ENCODE measurements at regions not wholly inside any gene's neighbourhood (a gene's known extent, or its start where the extent isn't known, plus 50 kb on each side); places are given as distances from the start of the nearest gene placed in this dataset.

- Histone ChIP-seq H3K27ac (ENCODE audit: low read depth, low read length) (no peak overlapping the region), H3K9me3 (ENCODE audit: control insufficient read depth, insufficient read depth, low read length) (peaks cover 7% of the 10 kb centered on the region; the same call in 1 of the 2 replicates), H3K4me3 (ENCODE audit: low read depth, low read length) (no peak overlapping the region), H3K27me3 (ENCODE audit: control insufficient read depth, insufficient read depth, low read length) (no peaks in the 10 kb centered on the region)
- no peak for TF ChIP-seq CTCF (IDR thresholded peaks at IDR 0.05; ENCODE audit: low read depth, low read length)
- POLR2A ChIA-PET: no interaction called here
- no peak for DNase-seq (ENCODE audit: low read depth, low spot score)
- CTCF ChIA-PET: no interaction called here
Measured at GRCh38 chr2:153101187-153101586, 377.4 kb downstream of the RPRM start.

- TF ChIP-seq CTCF (IDR thresholded peaks at IDR 0.05; ENCODE audit: low read depth, low read length): no peak
- peaks cover 7% of the 10 kb centered on the region; the same call in 1 of the 2 replicates for H3K9me3 ChIP-seq (ENCODE audit: control insufficient read depth, insufficient read depth, low read length)
- DNase-seq (ENCODE audit: low read depth, low spot score): no peak
- ChIA-PET POLR2A (no interaction called here), CTCF (no interaction called here)
- no peak overlapping the region for H3K4me3 ChIP-seq (ENCODE audit: low read depth, low read length)
- H3K27ac ChIP-seq (ENCODE audit: low read depth, low read length): no peak overlapping the region
- no peaks in the 10 kb centered on the region for H3K27me3 ChIP-seq (ENCODE audit: control insufficient read depth, insufficient read depth, low read length)
Measured at GRCh38 chr2:153100151-153100550, 378.4 kb downstream of the RPRM start.

- no peak for DNase-seq (ENCODE audit: low read depth, low spot score)
- Histone ChIP-seq H3K27me3 (ENCODE audit: control insufficient read depth, insufficient read depth, low read length) (no peaks in the 10 kb centered on the region), H3K9me3 (ENCODE audit: control insufficient read depth, insufficient read depth, low read length) (peaks cover 7% of the 10 kb centered on the region; the same call in 1 of the 2 replicates), H3K4me3 (ENCODE audit: low read depth, low read length) (no peak overlapping the region), H3K27ac (ENCODE audit: low read depth, low read length) (no peak overlapping the region)
- no peak for TF ChIP-seq CTCF (IDR thresholded peaks at IDR 0.05; ENCODE audit: low read depth, low read length)
- POLR2A ChIA-PET: no interaction called here
- CTCF ChIA-PET: no interaction called here
Measured at GRCh38 chr2:153098073-153098472, 379.7 kb downstream of the ARL6IP6 start.

- peaks cover 7% of the 10 kb centered on the region; the same call in 1 of the 2 replicates for H3K9me3 ChIP-seq (ENCODE audit: control insufficient read depth, insufficient read depth, low read length)
- TF ChIP-seq CTCF (IDR thresholded peaks at IDR 0.05; ENCODE audit: low read depth, low read length): no peak
- DNase-seq (ENCODE audit: low read depth, low spot score): no peak
- ChIA-PET CTCF (no interaction called here), POLR2A (no interaction called here)
- H3K27me3 ChIP-seq (ENCODE audit: control insufficient read depth, insufficient read depth, low read length): no peaks in the 10 kb centered on the region
- H3K4me3 ChIP-seq (ENCODE audit: low read depth, low read length): no peak overlapping the region
- H3K27ac ChIP-seq (ENCODE audit: low read depth, low read length): no peak overlapping the region
Measured at GRCh38 chr2:153096272-153096671, 377.9 kb downstream of the ARL6IP6 start.

GRCh38 chr2:153091344-153091743, 372.9 kb downstream of the ARL6IP6 start:
- Histone ChIP-seq H3K9me3 (ENCODE audit: control insufficient read depth, insufficient read depth, low read length) (peaks cover 14% of the 10 kb centered on the region), H3K4me3 (ENCODE audit: low read depth, low read length) (no peak overlapping the region), H3K27ac (ENCODE audit: low read depth, low read length) (no peak overlapping the region), H3K27me3 (ENCODE audit: control insufficient read depth, insufficient read depth, low read length) (no peaks in the 10 kb centered on the region)
- ChIA-PET POLR2A (no interaction called here), CTCF (no interaction called here)
- DNase-seq (ENCODE audit: low read depth, low spot score): no peak
- no peak for TF ChIP-seq CTCF (IDR thresholded peaks at IDR 0.05; ENCODE audit: low read depth, low read length)

Measured in AG04450 (cell line).